T-cell (primary cell): ENCODE measurements at regions not wholly inside any gene's neighbourhood (a gene's known extent, or its start where the extent isn't known, plus 50 kb on each side); places are given as distances from the start of the nearest gene placed in this dataset.

Experiments
- ATAC-seq, 4 experiments: fragments of 200-7000 bp in 3 of 4; fragments of 150-1000 bp in 1 of 4; cut with Tn5 transposase; replicated peaks in 1 of 4; 1 replicate in 3 of 4; 2 replicates in 1 of 4; pipeline ENCODE4 v1.10.0; 2021; ENCODE audit warnings: moderate library complexity in 3 of 4, mild to moderate bottlenecking in 2 of 4, moderate number of reproducible peaks in 1 of 4
- CTCF ChIA-PET, 2 donors: fragments of 300-600 bp; sonication (Branson Sonifier 250); formaldehyde crosslinking; loops; one replicate each; lab custom pipeline; 2022; ENCODE audit warnings: antibody characterized with exemption in 2 of 2; lab: Charles Lee
- POLR2A ChIA-PET, 2 donors: fragments of 300-600 bp; sonication (Branson Sonifier 250); formaldehyde crosslinking; loops; one replicate each; lab custom pipeline; 2022; ENCODE audit warnings: antibody characterized with exemption in 2 of 2; lab: Charles Lee
- DNase-seq, 35 experiments: peaks; one replicate each; pipeline versions ENCODE4 v3.0.0 to v3.0.0-alpha.2; 2013 to 2023
- H3K27ac ChIP-seq: one replicate; pipeline ENCODE4 v1.5.1; 2013; ENCODE audit warnings: low read length
- H3K27me3 ChIP-seq, 2 experiments: replicated peaks in 1 of 2; 1 replicate in 1 of 2; 2 replicates in 1 of 2; pipeline versions ENCODE4 v1.6.1 to v1.7.0; 2013; ENCODE audit warnings: low read length in 1 of 2, mixed read lengths in 1 of 2; ENCODE audit not compliant: control insufficient read depth in 2 of 2, insufficient read depth in 2 of 2; ENCODE audit errors: extremely low read depth in 1 of 2
- H3K36me3 ChIP-seq, 2 donors: 1 replicate in 1 of 2; 2 replicates in 1 of 2; pipeline versions ENCODE4 v1.6.1 to v1.7.0; 2013; ENCODE audit warnings: low read length in 1 of 2; ENCODE audit not compliant: control insufficient read depth in 2 of 2, insufficient read depth in 1 of 2; ENCODE audit errors: extremely low read depth in 1 of 2
- H3K4me1 ChIP-seq, 2 experiments: 1 replicate in 1 of 2; 2 replicates in 1 of 2; pipeline versions ENCODE4 v1.6.1 to v1.7.0; 2013; ENCODE audit warnings: low read length in 2 of 2, mixed read lengths in 1 of 2; ENCODE audit not compliant: insufficient read depth in 2 of 2, control insufficient read depth in 1 of 2; ENCODE audit errors: extremely low read depth in 1 of 2
- H3K4me3 ChIP-seq, 2 donors: 1 replicate in 1 of 2; 2 replicates in 1 of 2; pipeline versions ENCODE4 v1.5.1 to v1.7.0; 2013; ENCODE audit warnings: mild to moderate bottlenecking in 2 of 2, low read length in 1 of 2, moderate library complexity in 1 of 2; ENCODE audit not compliant: control insufficient read depth in 1 of 2; ENCODE audit errors: extremely low read depth in 1 of 2
- H3K9me3 ChIP-seq: 2 replicates; pipeline ENCODE4 v1.7.0; 2013
- H3K27ac Mint-ChIP-seq, 2 donors: one replicate each; pipeline ENCODE4 v1.8.0; 2020 to 2021; ENCODE audit warnings: mild to moderate bottlenecking in 2 of 2, mixed read lengths in 2 of 2
- H3K27me3 Mint-ChIP-seq, 2 donors: one replicate each; pipeline ENCODE4 v1.8.0; 2021 to 2022; ENCODE audit warnings: mixed read lengths in 2 of 2
- H3K36me3 Mint-ChIP-seq: one replicate; pipeline ENCODE4 v1.8.0; 2021; ENCODE audit warnings: mixed read lengths
- H3K4me1 Mint-ChIP-seq, 3 donors: one replicate each; pipeline ENCODE4 v1.8.0; 2020 to 2022; ENCODE audit warnings: mixed read lengths in 3 of 3, mild to moderate bottlenecking in 1 of 3
- H3K4me3 Mint-ChIP-seq, 3 donors: one replicate each; pipeline ENCODE4 v1.8.0; 2020 to 2022; ENCODE audit warnings: mild to moderate bottlenecking in 3 of 3, mixed read lengths in 3 of 3, moderate library complexity in 3 of 3
- H3K9me3 Mint-ChIP-seq, 3 donors: one replicate each; pipeline ENCODE4 v1.8.0; 2020 to 2022; ENCODE audit warnings: mixed read lengths in 3 of 3
- WGBS: methylation state at CpG from one replicate; pipeline ENCODE4 v1.1.5; 2013; ENCODE audit warnings: missing lambda C conversion rate; ENCODE audit not compliant: insufficient coverage; 5-methylcytosine and 5-hydroxymethylcytosine counted together

DNA sequence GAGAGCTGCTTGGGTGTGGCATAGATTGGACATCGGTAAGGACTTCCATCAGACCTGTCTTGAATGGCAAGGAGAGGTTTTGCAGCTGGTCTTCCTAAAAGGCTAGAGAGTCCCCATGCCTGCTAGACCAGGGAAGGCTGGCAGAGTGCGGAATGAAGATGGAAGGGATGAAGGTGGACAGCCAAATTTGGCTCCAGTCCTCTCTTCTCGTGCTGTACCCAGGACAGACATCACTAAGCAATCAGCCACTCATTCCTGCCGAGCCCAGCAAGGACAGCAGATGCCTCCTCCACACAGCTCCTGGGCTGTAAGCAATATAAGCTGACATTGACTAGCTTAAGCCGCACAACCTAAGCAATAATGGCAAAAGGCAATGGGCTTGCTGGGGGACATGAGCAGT, 112.0 kb downstream of the OLFM1 start:
- no peak overlapping the region for H3K4me3 ChIP-seq

DNA sequence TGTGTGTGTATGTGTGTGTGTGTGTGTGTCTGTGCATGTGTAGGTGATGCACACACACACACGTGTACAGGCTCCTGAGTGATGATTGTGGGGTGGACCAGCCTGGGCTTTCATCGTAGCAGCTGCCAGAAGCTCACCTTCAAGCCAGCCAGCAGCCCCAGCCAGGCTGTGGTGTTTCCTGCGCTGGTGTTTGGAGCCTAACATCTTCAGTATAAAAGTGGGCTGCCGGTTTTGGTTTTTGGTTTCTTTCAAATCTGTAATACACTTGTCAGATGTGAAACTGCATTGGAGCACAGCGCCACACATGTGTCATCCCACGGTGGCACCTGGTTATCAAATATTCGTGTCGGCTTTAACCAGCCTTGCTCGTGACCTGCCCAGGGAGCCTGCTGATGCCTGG, 114.2 kb downstream of the OLFM1 start:
- ChIA-PET CTCF (no interaction called here), POLR2A (no interaction called here)
- DNase-seq (no peak), ATAC-seq (no peak)
- Mint-ChIP-seq H3K27me3 (peaks cover 20% of the 10 kb centered on the region in 2 donors), H3K9me3 (no peaks in the 10 kb centered on the region), H3K36me3 (no peaks in the 10 kb centered on the region), H3K4me1 (no peaks in the 10 kb centered on the region), H3K4me3 (no peak overlapping the region), H3K27ac (no peak overlapping the region)
- 93% methylated on average over 7 of the region's 9 CpGs for WGBS
- H3K4me1 ChIP-seq, result no peaks in the 10 kb centered on the region
- no peaks in the 10 kb centered on the region for H3K36me3 ChIP-seq
- peaks cover 0 to 35% of the 10 kb centered on the region in 2 experiments for H3K27me3 ChIP-seq
- no peak overlapping the region for H3K4me3 ChIP-seq
- no peaks in the 10 kb centered on the region for H3K9me3 ChIP-seq
- H3K27ac ChIP-seq, result no peak overlapping the region

More for the DNA sequence above, 112.0 kb downstream of the OLFM1 start:
- Mint-ChIP-seq H3K27ac (no peak overlapping the region), H3K36me3 (no peaks in the 10 kb centered on the region), H3K27me3 (peaks cover 20 to 23% of the 10 kb centered on the region in 2 donors), H3K4me3 (no peak overlapping the region), H3K9me3 (no peaks in the 10 kb centered on the region), H3K4me1 (no peaks in the 10 kb centered on the region)
- Histone ChIP-seq H3K9me3 (no peaks in the 10 kb centered on the region), H3K36me3 (no peaks in the 10 kb centered on the region), H3K27me3 (peaks cover 0 to 40% of the 10 kb centered on the region in 2 experiments), H3K27ac (no peak overlapping the region), H3K4me1 (no peaks in the 10 kb centered on the region)
- 70% methylated on average over 5 of the region's 5 CpGs for WGBS
- DNase-seq (no peak), ATAC-seq (no peak)
- ChIA-PET CTCF (no interaction called here), POLR2A (no interaction called here)

DNA sequence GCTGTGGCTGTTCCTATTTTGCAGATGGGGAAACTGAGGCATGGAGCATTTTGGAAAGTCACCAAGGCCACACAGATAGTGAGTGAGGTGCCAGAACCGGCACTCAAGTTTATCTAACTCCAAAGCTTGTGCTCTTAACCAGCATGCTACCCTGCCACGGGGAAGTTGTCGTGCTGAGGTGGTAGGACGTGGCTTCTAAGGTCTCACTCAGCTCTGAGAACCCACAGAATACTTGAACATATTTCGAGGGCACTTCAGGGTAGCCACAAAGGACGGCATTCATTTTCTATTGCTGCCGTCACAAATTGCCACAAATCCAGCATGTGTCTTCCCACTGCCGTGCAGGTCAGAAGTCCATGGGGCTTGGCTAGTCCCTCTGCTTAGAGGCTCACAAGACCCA, 116.7 kb downstream of the OLFM1 start:
- Histone ChIP-seq H3K27me3 (peaks cover 0 to 16% of the 10 kb centered on the region in 2 experiments), H3K27ac (no peak overlapping the region), H3K36me3 (no peaks in the 10 kb centered on the region), H3K4me1 (no peaks in the 10 kb centered on the region), H3K4me3 (no peak overlapping the region), H3K9me3 (no peaks in the 10 kb centered on the region)
- ChIA-PET CTCF (no interaction called here), POLR2A (no interaction called here)
- no peak for ATAC-seq
- 82% methylated on average over 8 of the region's 8 CpGs for WGBS
- no peak for DNase-seq
- no peak overlapping the region for H3K4me3 Mint-ChIP-seq
- H3K4me1 Mint-ChIP-seq, result no peaks in the 10 kb centered on the region
- no peaks in the 10 kb centered on the region for H3K9me3 Mint-ChIP-seq
- H3K27me3 Mint-ChIP-seq, result peaks cover 3 to 8% of the 10 kb centered on the region in 2 donors
- no peaks in the 10 kb centered on the region for H3K36me3 Mint-ChIP-seq
- H3K27ac Mint-ChIP-seq, result no peak overlapping the region

DNA sequence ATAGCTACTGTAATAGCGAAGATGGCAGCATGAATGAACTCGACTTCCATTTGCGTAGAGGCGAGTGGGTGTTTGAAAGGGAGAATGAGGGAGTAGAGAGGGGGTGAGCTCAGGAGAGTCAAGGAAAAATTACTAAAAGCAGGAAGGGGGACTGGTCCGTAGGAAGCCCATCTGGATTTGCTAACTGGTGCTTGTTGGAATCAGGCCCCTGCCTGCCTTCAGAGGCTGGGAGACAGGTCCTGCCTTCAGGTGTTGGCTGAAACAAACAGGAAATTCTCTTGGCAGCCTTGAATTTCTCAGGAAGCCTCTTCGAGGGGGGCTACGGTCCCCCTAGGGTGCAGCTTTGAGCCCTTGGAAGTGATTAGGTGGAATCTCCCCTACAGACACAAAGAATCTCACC, 121.7 kb downstream of the OLFM1 start:
- Histone ChIP-seq H3K4me3 (no peak overlapping the region), H3K27me3 (peaks cover 0 to 13% of the 10 kb centered on the region in 2 experiments), H3K36me3 (no peaks in the 10 kb centered on the region), H3K9me3 (no peaks in the 10 kb centered on the region), H3K27ac (no peak overlapping the region), H3K4me1 (no peaks in the 10 kb centered on the region)
- ChIA-PET POLR2A (no interaction called here), CTCF (no interaction called here)
- ATAC-seq (no peak), DNase-seq (no peak)
- H3K27me3 Mint-ChIP-seq, result peaks cover 0 to 2% of the 10 kb centered on the region in 2 donors
- no peak overlapping the region for H3K27ac Mint-ChIP-seq
- no peak overlapping the region for H3K4me3 Mint-ChIP-seq
- H3K36me3 Mint-ChIP-seq, result no peaks in the 10 kb centered on the region
- WGBS, result 73% methylated on average over 5 of the region's 7 CpGs
- no peaks in the 10 kb centered on the region for H3K4me1 Mint-ChIP-seq
- peaks cover 0 to 7% (median 0%) of the 10 kb centered on the region in 3 donors for H3K9me3 Mint-ChIP-seq

DNA sequence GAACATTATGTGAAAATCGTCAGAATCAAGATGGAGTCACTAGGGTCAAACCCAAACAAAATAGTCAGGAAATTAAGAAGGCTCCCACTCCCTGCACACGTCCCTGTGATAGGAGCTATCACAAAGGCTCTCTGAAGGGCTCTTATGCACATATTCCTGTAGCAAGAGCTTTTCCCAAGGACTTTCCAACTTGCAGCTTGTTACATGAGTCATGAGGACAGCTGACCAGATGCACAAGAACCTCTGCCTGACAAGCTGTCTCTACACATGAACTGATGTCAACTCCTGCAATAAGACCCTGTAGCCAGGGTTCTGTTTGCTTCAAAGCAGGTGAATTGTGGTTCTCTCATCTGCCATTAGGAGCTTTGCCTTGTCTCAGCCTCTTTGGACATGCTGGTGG, 122.4 kb downstream of the OLFM1 start:
- Mint-ChIP-seq H3K4me3 (no peak overlapping the region), H3K36me3 (no peaks in the 10 kb centered on the region), H3K4me1 (no peaks in the 10 kb centered on the region), H3K27me3 (peaks cover 0 to 6% of the 10 kb centered on the region in 2 donors), H3K27ac (no peak overlapping the region), H3K9me3 (peaks cover 0 to 7% (median 0%) of the 10 kb centered on the region in 3 donors)
- Histone ChIP-seq H3K4me1 (no peaks in the 10 kb centered on the region), H3K36me3 (no peaks in the 10 kb centered on the region), H3K4me3 (no peak overlapping the region), H3K9me3 (no peaks in the 10 kb centered on the region), H3K27ac (no peak overlapping the region), H3K27me3 (peaks cover 0 to 19% of the 10 kb centered on the region in 2 experiments)
- CTCF ChIA-PET, result no interaction called here
- POLR2A ChIA-PET, result no interaction called here
- DNase-seq (no peak), ATAC-seq (no peak)
- 67% methylated on average over 1 of the region's 2 CpGs for WGBS

DNA sequence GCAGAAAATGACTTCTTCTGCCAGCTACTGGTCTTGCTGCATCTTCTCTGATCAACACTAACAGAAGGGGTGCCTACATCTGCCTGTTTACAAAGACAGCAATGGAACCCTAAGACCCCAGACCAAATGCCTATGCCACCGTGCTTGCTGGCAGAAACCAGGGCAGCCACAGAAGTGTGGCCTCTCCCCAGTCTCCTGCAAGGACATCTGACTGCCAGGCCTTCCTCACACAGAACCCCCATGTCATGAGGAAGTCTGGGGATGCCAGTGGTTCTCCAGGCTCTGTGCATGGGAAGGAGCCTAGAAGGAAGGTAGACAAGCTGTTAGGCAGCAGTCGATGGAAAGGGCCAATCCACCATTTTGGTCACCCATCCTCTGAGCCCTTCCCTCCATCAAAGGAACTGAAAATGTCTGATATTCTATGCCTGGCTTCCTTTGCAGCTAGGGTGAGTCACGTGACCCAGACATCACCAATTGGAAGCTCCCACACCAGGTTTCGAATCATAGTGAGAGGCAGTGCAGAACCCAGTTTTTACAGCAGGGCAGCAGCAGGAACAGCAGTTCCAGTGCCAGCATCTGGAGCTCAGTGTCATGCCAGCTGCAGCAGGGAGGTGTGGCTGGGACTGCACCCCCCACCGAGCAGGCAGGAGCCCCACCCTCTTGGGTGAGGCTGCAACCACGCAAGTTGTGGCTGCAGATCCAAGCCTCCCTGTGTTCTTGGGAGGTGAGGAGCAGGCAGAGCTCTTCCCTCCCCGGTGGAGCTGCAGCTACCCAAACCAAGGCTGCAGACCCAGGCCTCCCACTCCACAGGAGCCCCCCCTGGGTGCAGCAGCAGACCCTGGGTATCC, 123.4 kb downstream of the OLFM1 start:
- H3K4me3 ChIP-seq, result no peak overlapping the region
- Mint-ChIP-seq H3K4me1 (no peaks in the 10 kb centered on the region), H3K27me3 (peaks cover 0 to 12% of the 10 kb centered on the region in 2 donors), H3K4me3 (no peak overlapping the region), H3K36me3 (no peaks in the 10 kb centered on the region), H3K27ac (no peak overlapping the region), H3K9me3 (peaks cover 0 to 7% (median 0%) of the 10 kb centered on the region in 3 donors)
- H3K27me3 ChIP-seq, result peaks cover 0 to 24% of the 10 kb centered on the region in 2 experiments
- H3K9me3 ChIP-seq, result no peaks in the 10 kb centered on the region
- no peak for DNase-seq
- 72% methylated on average over 5 of the region's 7 CpGs for WGBS
- H3K27ac ChIP-seq, result no peak overlapping the region
- ATAC-seq, result no peak
- ChIA-PET CTCF (no interaction called here), POLR2A (no interaction called here)
- no peaks in the 10 kb centered on the region for H3K36me3 ChIP-seq
- no peaks in the 10 kb centered on the region for H3K4me1 ChIP-seq
